GM18907 (cell line): ENCODE measurements at regions not wholly inside any gene's neighbourhood (a gene's known extent, or its start where the extent isn't known, plus 50 kb on each side); places are given as distances from the start of the nearest gene placed in this dataset.

ENCODE experiments used
- ATAC-seq: cut with Tn5 transposase; IDR thresholded peaks from one replicate; pipeline ENCODE4 v1.9.1; 2021; ENCODE audit warnings: mild to moderate bottlenecking, moderate library complexity; ENCODE audit not compliant: unreplicated experiment

- no peak for ATAC-seq
Measured at GRCh38 chr1:164951508-164951907, 392.5 kb downstream of the PBX1 start.

GRCh38 chr1:164950541-164950986, 391.6 kb downstream of the PBX1 start:
- no peak for ATAC-seq

- ATAC-seq, result no peak
Measured at GRCh38 chr1:164949771-164950471, 390.9 kb downstream of the PBX1 start.

GRCh38 chr1:164948101-164948500, 389.1 kb downstream of the PBX1 start:
- ATAC-seq, result no peak

GRCh38 chr1:164937291-164937690, 378.3 kb downstream of the PBX1 start:
- ATAC-seq, result no peak

GRCh38 chr1:164932580-164932979, 373.6 kb downstream of the PBX1 start:
- no peak for ATAC-seq

GRCh38 chr1:164930833-164931232, 371.8 kb downstream of the PBX1 start:
- ATAC-seq, result no peak

GRCh38 chr1:164930241-164930640, 371.3 kb downstream of the PBX1 start:
- no peak for ATAC-seq

- no peak for ATAC-seq
Measured at GRCh38 chr1:164928232-164928812, 369.3 kb downstream of the PBX1 start.

GRCh38 chr1:164926107-164926506, 367.1 kb downstream of the PBX1 start:
- no peak for ATAC-seq

- no peak for ATAC-seq
Measured at GRCh38 chr1:164922585-164922984, 363.6 kb downstream of the PBX1 start.

- ATAC-seq, result no peak
Measured at GRCh38 chr1:164921493-164921892, 362.5 kb downstream of the PBX1 start.

- ATAC-seq, result no peak
Measured at GRCh38 chr1:164918140-164918539, 359.2 kb downstream of the PBX1 start.

- no peak for ATAC-seq
Measured at GRCh38 chr1:164914208-164914607, 355.2 kb downstream of the PBX1 start.

GRCh38 chr1:164912290-164912689, 353.3 kb downstream of the PBX1 start:
- no peak for ATAC-seq

GRCh38 chr1:164910671-164911070, 351.7 kb downstream of the PBX1 start:
- ATAC-seq, result no peak

GRCh38 chr1:164907666-164908065, 348.7 kb downstream of the PBX1 start:
- no peak for ATAC-seq

- no peak for ATAC-seq
Measured at GRCh38 chr1:164905869-164906268, 346.9 kb downstream of the PBX1 start.

GRCh38 chr1:164902491-164902890, 343.5 kb downstream of the PBX1 start:
- ATAC-seq, result no peak
